Keratinocyte (primary cell): ENCODE measurements at regions not wholly inside any gene's neighbourhood (a gene's known extent, or its start where the extent isn't known, plus 50 kb on each side); places are given as distances from the start of the nearest gene placed in this dataset.
A peak's percentile ranks its signal among the peaks of the same experiment; 100 is the strongest.

Source experiments
- DNase-seq: peaks from one replicate; pipeline ENCODE4 v3.0.0-alpha.2; 2011; ENCODE audit warnings: low read depth, missing footprints, low spot score
- FAIRE-seq: peaks from 2 replicates; lab custom pipeline; 2011; peaks lifted over from hg19 to GRCh38; lab: Jason Lieb, UNC
- H2AFZ ChIP-seq: 2 replicates; pipeline ENCODE4 v1.6.0; 2012; ENCODE audit warnings: low read length, control low read depth, inconsistent platforms; ENCODE audit not compliant: control insufficient read depth
- H3K27ac ChIP-seq: 2 replicates; pipeline ENCODE4 v1.5.1; 2011; ENCODE audit warnings: low read length; ENCODE audit not compliant: control insufficient read depth, insufficient read depth
- H3K27me3 ChIP-seq: 3 replicates; pipeline ENCODE4 v1.6.0; 2011; ENCODE audit warnings: low read length; ENCODE audit not compliant: control insufficient read depth, insufficient read depth; ENCODE audit errors: extremely low read depth
- H3K36me3 ChIP-seq, 2 experiments: 2 replicates in 1 of 2; 3 replicates in 1 of 2; pipeline ENCODE4 v1.5.1; 2011; ENCODE audit warnings: low read length in 2 of 2, mild to moderate bottlenecking in 1 of 2; ENCODE audit not compliant: control insufficient read depth in 2 of 2, insufficient read depth in 2 of 2; ENCODE audit errors: extremely low read depth in 1 of 2
- H3K4me1 ChIP-seq: 3 replicates; pipeline ENCODE4 v1.5.1; 2011; ENCODE audit warnings: low read length; ENCODE audit not compliant: control insufficient read depth, insufficient read depth; ENCODE audit errors: extremely low read depth
- H3K4me2 ChIP-seq: 3 replicates; pipeline ENCODE4 v1.6.0; 2011; ENCODE audit warnings: low read depth, low read length; ENCODE audit not compliant: control insufficient read depth, insufficient read depth; ENCODE audit errors: extremely low read depth
- H3K4me3 ChIP-seq, 3 experiments: fragments of 200-600 bp in 1 of 3; sonication (generic) in 1 of 3; 2 replicates in 2 of 3; 3 replicates in 1 of 3; pipeline ENCODE4 v1.5.1; 2011 to 2016; ENCODE audit warnings: low read length in 3 of 3, mild to moderate bottlenecking in 3 of 3, control low read depth in 2 of 3, inconsistent platforms in 1 of 3, low read depth in 1 of 3, mixed read lengths in 1 of 3, mixed run types in 1 of 3, moderate library complexity in 1 of 3; ENCODE audit not compliant: control insufficient read depth in 2 of 3, insufficient read depth in 2 of 3; ENCODE audit errors: extremely low read depth in 1 of 3
- H3K79me2 ChIP-seq: 2 replicates; pipeline ENCODE4 v1.6.0; 2012; ENCODE audit warnings: low read length; ENCODE audit not compliant: control insufficient read depth, insufficient read depth
- H3K9ac ChIP-seq: 3 replicates; pipeline ENCODE4 v1.6.0; 2011; ENCODE audit warnings: low read length; ENCODE audit not compliant: control insufficient read depth, insufficient read depth; ENCODE audit errors: extremely low read depth
- H3K9me1 ChIP-seq: 3 replicates; pipeline ENCODE4 v1.6.0; 2011; ENCODE audit warnings: low read length; ENCODE audit not compliant: control insufficient read depth, insufficient read depth; ENCODE audit errors: extremely low read depth
- H3K9me3 ChIP-seq: 2 replicates; pipeline ENCODE4 v1.5.1; 2012; ENCODE audit warnings: low read depth, low read length; ENCODE audit not compliant: control insufficient read depth
- H4K20me1 ChIP-seq: 3 replicates; pipeline ENCODE4 v1.6.0; 2011; ENCODE audit warnings: low read length; ENCODE audit not compliant: control insufficient read depth, insufficient read depth; ENCODE audit errors: extremely low read depth
- CTCF ChIP-seq, 3 experiments: IDR thresholded peaks in 1 of 3; conservative IDR thresholded peaks in 1 of 3; optimal IDR thresholded peaks in 1 of 3; 2 replicates in 2 of 3; 3 replicates in 1 of 3; pipeline versions ENCODE3 to v1.5.1; 2011; ENCODE audit warnings: low read length in 3 of 3, mild to moderate bottlenecking in 3 of 3, moderate library complexity in 2 of 3, control low read depth in 1 of 3, inconsistent platforms in 1 of 3; ENCODE audit not compliant: insufficient read depth in 2 of 3; ENCODE audit errors: extremely low read depth in 1 of 3
- EZH2 ChIP-seq: IDR thresholded peaks from one replicate; pipeline ENCODE4 v1.6.1; 2012; ENCODE audit warnings: inconsistent platforms, mild to moderate bottlenecking, low read length, moderate library complexity
- dilution Hi-C: fragments of 300-500 bp; cut with MboI; formaldehyde crosslinking; loops from one replicate; pipeline ENCODE4 v1.7.0; 2020; ENCODE audit warnings: low sequenced_read_pairs; ENCODE audit not compliant: extremely low pct_ligation_motif_present

GRCh38 chr3:130820976-130821375 is 72.9 kb upstream of the ATP2C1 start:
- no peak for TF ChIP-seq EZH2
- TF ChIP-seq CTCF (optimal IDR thresholded peaks at IDR 0.05 in 1 of 3, IDR thresholded peaks at IDR 0.05 in 1 of 3, conservative IDR thresholded peaks at IDR 0.05 in 1 of 3; ENCODE audit: extremely low read depth in 1 of 3, insufficient read depth in 2 of 3, low read length in 3 of 3) = no peak
- Histone ChIP-seq H3K27ac (no peak overlapping the region), H3K27me3 (no peaks in the 10 kb centered on the region), H2AFZ (no peak overlapping the region), H4K20me1 (no peaks in the 10 kb centered on the region), H3K4me3 (no peak overlapping the region), H3K4me2 (no peak overlapping the region), H3K4me1 (peaks cover 9% of the 10 kb centered on the region), H3K36me3 (no peaks in the 10 kb centered on the region), H3K9me3 (no peaks in the 10 kb centered on the region), H3K79me2 (no peaks in the 10 kb centered on the region), H3K9ac (no peak overlapping the region), H3K9me1 (no peaks in the 10 kb centered on the region)
- dilution Hi-C loops = no loop called here
- FAIRE-seq = peak; percentile 61
- peak; percentile 83 for DNase-seq

GRCh38 chr3:130821806-130822205 is 72.1 kb upstream of the ATP2C1 start:
- no peaks in the 10 kb centered on the region for H3K9me1 ChIP-seq
- no peaks in the 10 kb centered on the region for H3K9me3 ChIP-seq
- FAIRE-seq (no peak), DNase-seq (no peak)
- peaks cover 15% of the 10 kb centered on the region for H3K4me1 ChIP-seq
- H3K36me3 ChIP-seq = no peaks in the 10 kb centered on the region
- H3K27me3 ChIP-seq = no peaks in the 10 kb centered on the region
- no peak overlapping the region for H2AFZ ChIP-seq
- H3K79me2 ChIP-seq = no peaks in the 10 kb centered on the region
- H3K4me3 ChIP-seq = no peak overlapping the region
- H4K20me1 ChIP-seq = no peaks in the 10 kb centered on the region
- no peak overlapping the region for H3K9ac ChIP-seq
- dilution Hi-C loops = no loop called here
- H3K27ac ChIP-seq = no peak overlapping the region
- TF ChIP-seq CTCF (optimal IDR thresholded peaks at IDR 0.05 in 1 of 3, IDR thresholded peaks at IDR 0.05 in 1 of 3, conservative IDR thresholded peaks at IDR 0.05 in 1 of 3; ENCODE audit: extremely low read depth in 1 of 3, insufficient read depth in 2 of 3, low read length in 3 of 3) = no peak
- no peak for TF ChIP-seq EZH2
- H3K4me2 ChIP-seq = no peak overlapping the region
